ENCODE measurements at regions not wholly inside any gene's neighbourhood (a gene's known extent, or its start where the extent isn't known, plus 50 kb on each side); places are given as distances from the start of the nearest gene placed in this dataset.

DNA sequence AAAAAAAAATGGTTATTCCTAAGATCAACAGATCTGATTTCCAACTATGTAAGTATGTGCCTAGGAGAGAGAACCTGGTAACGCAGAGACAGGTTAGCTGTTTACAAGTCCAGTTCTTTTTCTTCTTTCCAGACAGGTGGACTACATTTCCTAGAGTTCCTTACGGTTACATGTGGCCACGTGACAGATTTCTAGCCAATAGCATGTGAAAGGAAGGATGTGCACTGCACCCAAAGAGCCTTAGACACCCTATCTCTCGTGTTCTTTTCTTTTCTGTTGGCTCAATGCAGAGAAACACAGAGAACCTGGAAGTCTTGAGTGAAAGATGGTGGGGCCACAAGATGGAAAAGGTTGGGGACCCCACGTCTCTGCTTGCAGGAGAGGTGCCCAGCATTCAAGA lies 375.9 kb downstream of the TNS1 start:
- Mint-ChIP-seq H3K27me3 (ENCODE audit: low read depth in 3 of 3) (peaks cover 2 to 10% (median 9%) of the 10 kb centered on the region in 3 donors), H3K4me3 (no peak overlapping the region), H3K27ac (no peak overlapping the region), H3K36me3 (no peaks in the 10 kb centered on the region), H3K9me3 (peaks cover 0 to 5% (median 0%) of the 10 kb centered on the region in 7 donors), H3K4me1 (no peaks in the 10 kb centered on the region)
- Histone ChIP-seq H4K20me1 (ENCODE audit: insufficient read depth, low read length) (no peaks in the 10 kb centered on the region), H3K9ac (ENCODE audit: insufficient read depth, low read length, poor library complexity, severe bottlenecking) (no peak overlapping the region), H3K4me3 (replicated peaks in 1 of 3; ENCODE audit: low read depth in 2 of 3, low read length in 3 of 3) (no peak overlapping the region), H3K4me1 (ENCODE audit: control insufficient read depth in 1 of 2, insufficient read depth in 2 of 2, low read length in 2 of 2) (no peaks in the 10 kb centered on the region), H3K36me3 (replicated peaks in 1 of 2; ENCODE audit: control insufficient read depth in 1 of 2, insufficient read depth in 2 of 2, low read length in 2 of 2) (no peaks in the 10 kb centered on the region), H3K27me3 (ENCODE audit: control insufficient read depth in 2 of 2, insufficient read depth in 2 of 2, low read length in 2 of 2) (no peaks in the 10 kb centered on the region), H3K27ac (ENCODE audit: low read depth in 1 of 2, low read length in 2 of 2) (no peak overlapping the region), H2AFZ (ENCODE audit: insufficient read depth, low read depth, low read length, poor library complexity, severe bottlenecking) (no peak overlapping the region), H3K4me2 (replicated peaks; ENCODE audit: extremely low read depth, low read length, poor library complexity, severe bottlenecking) (no peak overlapping the region), H3K9me3 (replicated peaks in 1 of 2; ENCODE audit: control insufficient read depth in 1 of 2, insufficient read depth in 1 of 2, low read length in 2 of 2) (no peaks in the 10 kb centered on the region), H3K79me2 (ENCODE audit: insufficient read depth, low read length) (no peaks in the 10 kb centered on the region)
- TF ChIP-seq, protein P1, sequence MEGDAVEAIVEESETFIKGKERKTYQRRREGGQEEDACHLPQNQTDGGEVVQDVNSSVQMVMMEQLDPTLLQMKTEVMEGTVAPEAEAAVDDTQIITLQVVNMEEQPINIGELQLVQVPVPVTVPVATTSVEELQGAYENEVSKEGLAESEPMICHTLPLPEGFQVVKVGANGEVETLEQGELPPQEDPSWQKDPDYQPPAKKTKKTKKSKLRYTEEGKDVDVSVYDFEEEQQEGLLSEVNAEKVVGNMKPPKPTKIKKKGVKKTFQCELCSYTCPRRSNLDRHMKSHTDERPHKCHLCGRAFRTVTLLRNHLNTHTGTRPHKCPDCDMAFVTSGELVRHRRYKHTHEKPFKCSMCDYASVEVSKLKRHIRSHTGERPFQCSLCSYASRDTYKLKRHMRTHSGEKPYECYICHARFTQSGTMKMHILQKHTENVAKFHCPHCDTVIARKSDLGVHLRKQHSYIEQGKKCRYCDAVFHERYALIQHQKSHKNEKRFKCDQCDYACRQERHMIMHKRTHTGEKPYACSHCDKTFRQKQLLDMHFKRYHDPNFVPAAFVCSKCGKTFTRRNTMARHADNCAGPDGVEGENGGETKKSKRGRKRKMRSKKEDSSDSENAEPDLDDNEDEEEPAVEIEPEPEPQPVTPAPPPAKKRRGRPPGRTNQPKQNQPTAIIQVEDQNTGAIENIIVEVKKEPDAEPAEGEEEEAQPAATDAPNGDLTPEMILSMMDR (IDR thresholded peaks at IDR 0.05), result no peak
- DNase-seq, result no peak
- intact Hi-C loops (cut with micrococcal nuclease), result no loop called here
- 96% methylated on average over 3 of the region's 5 CpGs for WGBS (ENCODE audit: insufficient coverage)

- intact Hi-C loops (cut with micrococcal nuclease), result no loop called here
- Histone ChIP-seq H3K79me2 (ENCODE audit: insufficient read depth, low read length) (no peaks in the 10 kb centered on the region), H3K27ac (ENCODE audit: low read depth in 1 of 2, low read length in 2 of 2) (no peak overlapping the region), H2AFZ (ENCODE audit: insufficient read depth, low read depth, low read length, poor library complexity, severe bottlenecking) (no peak overlapping the region), H3K4me3 (replicated peaks in 1 of 3; ENCODE audit: low read depth in 2 of 3, low read length in 3 of 3) (no peak overlapping the region), H3K4me1 (ENCODE audit: control insufficient read depth in 1 of 2, insufficient read depth in 2 of 2, low read length in 2 of 2) (no peaks in the 10 kb centered on the region), H3K9me3 (replicated peaks in 1 of 2; ENCODE audit: control insufficient read depth in 1 of 2, insufficient read depth in 1 of 2, low read length in 2 of 2) (no peaks in the 10 kb centered on the region), H3K4me2 (replicated peaks; ENCODE audit: extremely low read depth, low read length, poor library complexity, severe bottlenecking) (no peak overlapping the region), H3K36me3 (replicated peaks in 1 of 2; ENCODE audit: control insufficient read depth in 1 of 2, insufficient read depth in 2 of 2, low read length in 2 of 2) (no peaks in the 10 kb centered on the region), H4K20me1 (ENCODE audit: insufficient read depth, low read length) (no peaks in the 10 kb centered on the region), H3K27me3 (ENCODE audit: control insufficient read depth in 2 of 2, insufficient read depth in 2 of 2, low read length in 2 of 2) (no peaks in the 10 kb centered on the region), H3K9ac (ENCODE audit: insufficient read depth, low read length, poor library complexity, severe bottlenecking) (no peak overlapping the region)
- DNase-seq, result no peak
- peaks cover 4 to 13% (median 8%) of the 10 kb centered on the region in 3 donors for H3K27me3 Mint-ChIP-seq (ENCODE audit: low read depth in 3 of 3)
- TF ChIP-seq, protein P1 (IDR thresholded peaks at IDR 0.05), result no peak
- H3K9me3 Mint-ChIP-seq, result peaks cover 0 to 5% (median 0%) of the 10 kb centered on the region in 7 donors
- no peaks in the 10 kb centered on the region for H3K4me1 Mint-ChIP-seq
- H3K4me3 Mint-ChIP-seq, result no peak overlapping the region
- 100% methylated on average over 1 of the region's 4 CpGs for WGBS (ENCODE audit: insufficient coverage)
- H3K27ac Mint-ChIP-seq, result no peak overlapping the region
- H3K36me3 Mint-ChIP-seq, result no peaks in the 10 kb centered on the region
Measured at GRCh38 chr2:217625557-217626169, 377.1 kb downstream of the TNS1 start.

Measured in CD14-positive monocyte (primary cell).